Esophagus squamous epithelium (tissue), 4 donors: ENCODE measurements at regions not wholly inside any gene's neighbourhood (a gene's known extent, or its start where the extent isn't known, plus 50 kb on each side); places are given as distances from the start of the nearest gene placed in this dataset.

Source experiments
- CTCF ChIP-seq, 6 experiments: fragments of 450-650 bp in 4 of 6; fragments of 200-600 bp in 2 of 6; sonication (generic) in 2 of 6; IDR thresholded peaks; one replicate each; pipeline ENCODE4 v1.5.1; 2016 to 2019; ENCODE audit warnings: antibody characterized with exemption in 6 of 6, mild to moderate bottlenecking in 4 of 6, moderate library complexity in 4 of 6
- POLR2A ChIP-seq, 4 donors: fragments of 450-650 bp; IDR thresholded peaks; one replicate each; pipeline ENCODE4 v1.6.1; 2017; ENCODE audit warnings: antibody characterized with exemption in 4 of 4, mild to moderate bottlenecking in 4 of 4, moderate library complexity in 3 of 4

- no peak for TF ChIP-seq POLR2A (IDR thresholded peaks at IDR 0.05)
- no peak for TF ChIP-seq CTCF (IDR thresholded peaks at IDR 0.05)
Measured at GRCh38 chr16:35319536-35320192, 1860.3 kb downstream of the TP53TG3F start.
